HepG2 (cell line): ENCODE measurements at regions not wholly inside any gene's neighbourhood (a gene's known extent, or its start where the extent isn't known, plus 50 kb on each side); places are given as distances from the start of the nearest gene placed in this dataset.

Experiments used
- ATAC-seq: fragments of 200-7000 bp; cut with Tn5 transposase; 3 replicates; pipeline ENCODE4 v1.9.1; 2020; ENCODE audit warnings: mild to moderate bottlenecking, moderate library complexity
- BruUV-seq: library from RNA; stranded (reverse); fragments of 400-500 nt; replicated peaks from 2 replicates; lab custom pipeline; 2021; lab: Mats Ljungman, UMichigan
- CTCF ChIA-PET: fragments of 300-600 bp; formaldehyde crosslinking; extraction: SDS; loops from one replicate; lab custom pipeline; 2021; ENCODE audit warnings: low total read pairs, inconsistent platforms, low intra/inter-chr PET ratio; lab: Yijun Ruan, JAX
- POLR2A ChIA-PET: fragments of 350-600 bp; sonication (Branson Sonifier 250); formaldehyde crosslinking; loops from one replicate; lab custom pipeline; 2020; ENCODE audit warnings: antibody characterized with exemption, inconsistent platforms; lab: Yijun Ruan, JAX
- DNase-seq: peaks from one replicate; pipeline ENCODE4 v3.0.0-alpha.2; 2015; ENCODE audit warnings: low spot score
- FAIRE-seq: peaks from 3 replicates; lab custom pipeline; 2011; peaks lifted over from hg19 to GRCh38; lab: Jason Lieb, UNC
- H2AFZ ChIP-seq: one replicate; pipeline ENCODE4 v1.6.1; 2011; ENCODE audit warnings: low read length, inconsistent platforms
- H3K27ac ChIP-seq: fragments of 300-600 bp; 3 replicates; pipeline ENCODE4 v1.8.0; 2011; ENCODE audit warnings: mixed run types, mild to moderate bottlenecking, mixed read lengths, low read length, inconsistent platforms; ENCODE audit not compliant: insufficient read depth; ENCODE audit errors: extremely low read length
- H3K27me3 ChIP-seq, 2 experiments: fragments of 200-600 bp in 1 of 2; 2 replicates in 1 of 2; 3 replicates in 1 of 2; pipeline versions ENCODE4 v1.6.0 to v1.8.0; 2011; ENCODE audit warnings: low read length in 2 of 2, mild to moderate bottlenecking in 2 of 2, moderate library complexity in 2 of 2, inconsistent platforms in 1 of 2; ENCODE audit not compliant: insufficient read depth in 2 of 2, control insufficient read depth in 1 of 2
- H3K36me3 ChIP-seq, 2 experiments: fragments of 200-600 bp in 1 of 2; replicated peaks in 1 of 2; 2 replicates in 1 of 2; 3 replicates in 1 of 2; pipeline versions ENCODE4 v1.5.1 to v1.8.0; 2011; ENCODE audit warnings: low read length in 2 of 2, inconsistent platforms in 1 of 2; ENCODE audit not compliant: insufficient read depth in 2 of 2, control insufficient read depth in 1 of 2
- H3K4me1 ChIP-seq: 2 replicates; pipeline ENCODE4 v1.5.1; 2012; ENCODE audit warnings: low read length, inconsistent platforms; ENCODE audit not compliant: insufficient read depth
- H3K4me2 ChIP-seq: 2 replicates; pipeline ENCODE4 v1.6.0; 2011; ENCODE audit warnings: low read depth, low read length, inconsistent platforms
- H3K4me3 ChIP-seq, 3 experiments: fragments of 200-600 bp in 1 of 3; sonication (generic), shearing (Covaris generic) in 1 of 3; replicated peaks in 1 of 3; 2 replicates each; pipeline ENCODE4 v1.5.1; 2011 to 2016; ENCODE audit warnings: low read length in 3 of 3, inconsistent platforms in 2 of 3, low read depth in 2 of 3, mild to moderate bottlenecking in 2 of 3, control low read depth in 1 of 3, mixed read lengths in 1 of 3; ENCODE audit not compliant: insufficient read depth in 1 of 3
- H3K79me2 ChIP-seq: one replicate; pipeline ENCODE4 v1.6.1; 2011; ENCODE audit warnings: low read length, inconsistent platforms; ENCODE audit not compliant: insufficient read depth
- H3K9ac ChIP-seq: 2 replicates; pipeline ENCODE4 v1.6.0; 2011; ENCODE audit warnings: mild to moderate bottlenecking, low read depth, low read length, inconsistent platforms; ENCODE audit not compliant: insufficient read depth
- H3K9me3 ChIP-seq: 2 replicates; pipeline ENCODE4 v1.5.1; 2012; ENCODE audit warnings: mild to moderate bottlenecking, low read length
- H4K20me1 ChIP-seq: 2 replicates; pipeline ENCODE4 v1.6.0; 2011; ENCODE audit warnings: inconsistent platforms, mild to moderate bottlenecking, low read length, moderate library complexity; ENCODE audit not compliant: insufficient read depth
- AGO2 ChIP-seq: fragments of 200-400 bp; formaldehyde crosslinking; optimal IDR thresholded peaks from 2 replicates; pipeline ENCODE3; 2017; ENCODE audit warnings: mild to moderate bottlenecking, low read depth, low read length, moderate library complexity
- ARNT ChIP-seq: fragments of 450-650 bp; IDR thresholded peaks from 2 replicates; pipeline ENCODE4 v1.6.1; 2017
- BORCS8-MEF2B ChIP-seq: sonication (generic); formaldehyde crosslinking; IDR thresholded peaks from 2 replicates; pipeline ENCODE4 v1.8.0; 2022; ENCODE audit warnings: mild to moderate bottlenecking, missing genetic modification reagents
- MTF2 ChIP-seq: sonication (generic); formaldehyde crosslinking; IDR thresholded peaks from 2 replicates; pipeline ENCODE4 v1.5.0; 2020; ENCODE audit warnings: missing genetic modification reagents, borderline replicate concordance
- RBAK ChIP-seq: sonication (generic); formaldehyde crosslinking; IDR thresholded peaks from 2 replicates; pipeline ENCODE4 v1.5.1; 2020; ENCODE audit warnings: mild to moderate bottlenecking, missing genetic modification reagents
- SP5 ChIP-seq: IDR thresholded peaks from 2 replicates; pipeline ENCODE4 v1.6.1; 2016; ENCODE audit warnings: low read depth, borderline replicate concordance
- SPEN ChIP-seq: sonication (generic); formaldehyde crosslinking; IDR thresholded peaks from 2 replicates; pipeline ENCODE4 v1.5.1; 2020; ENCODE audit warnings: low read depth, mild to moderate bottlenecking, missing genetic modification reagents
- ZFP90 ChIP-seq: sonication (generic); formaldehyde crosslinking; IDR thresholded peaks from 2 replicates; pipeline ENCODE4 v1.8.0; 2022; ENCODE audit warnings: missing genetic modification reagents, mild to moderate bottlenecking, inconsistent platforms, borderline replicate concordance
- ZNF20 ChIP-seq: sonication (generic); formaldehyde crosslinking; IDR thresholded peaks from 2 replicates; pipeline ENCODE4 v1.4.0; 2020; ENCODE audit warnings: mild to moderate bottlenecking, moderate library complexity, missing genetic modification reagents
- ZNF552 ChIP-seq: sonication (generic); formaldehyde crosslinking; IDR thresholded peaks from 2 replicates; pipeline ENCODE4 v1.9.0; 2022; ENCODE audit warnings: missing genetic modification reagents, mild to moderate bottlenecking, borderline replicate concordance
- ZNF605 ChIP-seq: sonication (generic); formaldehyde crosslinking; IDR thresholded peaks from 2 replicates; pipeline ENCODE4 v1.8.0; 2022; ENCODE audit warnings: mild to moderate bottlenecking, missing genetic modification reagents
- ZNF614 ChIP-seq: IDR thresholded peaks from 2 replicates; pipeline ENCODE4 v1.6.1; 2018; ENCODE audit warnings: missing biosample characterization, missing genetic modification reagents, inconsistent platforms, borderline replicate concordance
- ZNF629 ChIP-seq: sonication (generic); formaldehyde crosslinking; conservative IDR thresholded peaks from 2 replicates; pipeline ENCODE4 v1.5.0; 2020; ENCODE audit warnings: missing genetic modification reagents
- ZNF749 ChIP-seq: sonication (generic); formaldehyde crosslinking; IDR thresholded peaks from 2 replicates; pipeline ENCODE4 v1.8.0; 2022; ENCODE audit warnings: mild to moderate bottlenecking, missing genetic modification reagents, moderate library complexity, borderline replicate concordance
- WGBS: methylation state at CpG from one replicate; pipeline ENCODE4 v1.1.6; 2017; ENCODE audit warnings: low lambda C conversion rate; 5-methylcytosine and 5-hydroxymethylcytosine counted together
- in situ Hi-C: cut with HindIII; loops from 2 replicates; pipeline ENCODE4 v1.10.0; 2017; ENCODE audit warnings: low pct_unique_long_range_greater_than_20kb; ENCODE audit not compliant: extremely low pct_ligation_motif_present
- intact Hi-C: fragments of 100-400 bp; cut with micrococcal nuclease; formaldehyde crosslinking; loops from one replicate; pipeline ENCODE4 v1.10.0; 2022; ENCODE audit not compliant: unreplicated experiment

- no peak for TF ChIP-seq ZNF552 (CRISPR knock-in tag)
- TF ChIP-seq ZNF629: no peak
- no peak for TF ChIP-seq SP5
- no peak for TF ChIP-seq ZFP90 (CRISPR knock-in tag)
- no peak for TF ChIP-seq ARNT
- TF ChIP-seq SPEN (CRISPR knock-in tag): no peak
- no peak for TF ChIP-seq ZNF749 (CRISPR knock-in tag)
- TF ChIP-seq RBAK: no peak
- TF ChIP-seq MTF2 (CRISPR knock-in tag): no peak
- no peak for TF ChIP-seq AGO2
- TF ChIP-seq ZNF20 (CRISPR knock-in tag): no peak
- no peak for TF ChIP-seq ZNF614 (CRISPR knock-in tag)
- no peak for TF ChIP-seq BORCS8-MEF2B (CRISPR knock-in tag)
- no peak for TF ChIP-seq ZNF605 (CRISPR knock-in tag)
- BruUV-seq: no TSS peak
- no peaks in the 10 kb centered on the region for H3K27me3 ChIP-seq
- 0% methylated on average over 6 of the region's 6 CpGs for WGBS
- no peaks in the 10 kb centered on the region for H3K9me3 ChIP-seq
- ChIA-PET POLR2A (no interaction called here), CTCF (no interaction called here)
- H3K9ac ChIP-seq: no peak overlapping the region
- intact Hi-C loops: no loop called here
- no peaks in the 10 kb centered on the region for H3K4me1 ChIP-seq
- H3K4me2 ChIP-seq: no peak overlapping the region
- FAIRE-seq (no peak), DNase-seq (no peak), ATAC-seq (no peak)
- no peaks in the 10 kb centered on the region for H4K20me1 ChIP-seq
- no peaks in the 10 kb centered on the region for H3K79me2 ChIP-seq
- H2AFZ ChIP-seq: no peak overlapping the region
- in situ Hi-C loops: no loop called here
- no peak overlapping the region for H3K27ac ChIP-seq
- no peaks in the 10 kb centered on the region for H3K36me3 ChIP-seq
- no peak overlapping the region for H3K4me3 ChIP-seq
Observed at GRCh38 chr4:27141530-27141929, 280.9 kb downstream of the STIM2 start.
